Panc1 (cell line): ENCODE measurements at regions not wholly inside any gene's neighbourhood (a gene's known extent, or its start where the extent isn't known, plus 50 kb on each side); places are given as distances from the start of the nearest gene placed in this dataset.

Experiments
- REST ChIP-seq, 2 experiments: IDR thresholded peaks; 2 replicates each; pipeline ENCODE4 v1.6.1; 2011 to 2012; ENCODE audit warnings: low read depth in 2 of 2, control low read depth in 1 of 2, low read length in 1 of 2, mild to moderate bottlenecking in 1 of 2, moderate library complexity in 1 of 2; ENCODE audit not compliant: insufficient read depth in 1 of 2
- TCF7L2 ChIP-seq: IDR thresholded peaks from 2 replicates; pipeline ENCODE4 v1.6.1; 2011; ENCODE audit warnings: mild to moderate bottlenecking, low read depth, low read length, inconsistent platforms
- TF ChIP-seq, protein P1 (sequence below): fragments of 450-650 bp; IDR thresholded peaks from 2 replicates; pipeline ENCODE4 v1.5.1; 2017; ENCODE audit warnings: mild to moderate bottlenecking

DNA sequence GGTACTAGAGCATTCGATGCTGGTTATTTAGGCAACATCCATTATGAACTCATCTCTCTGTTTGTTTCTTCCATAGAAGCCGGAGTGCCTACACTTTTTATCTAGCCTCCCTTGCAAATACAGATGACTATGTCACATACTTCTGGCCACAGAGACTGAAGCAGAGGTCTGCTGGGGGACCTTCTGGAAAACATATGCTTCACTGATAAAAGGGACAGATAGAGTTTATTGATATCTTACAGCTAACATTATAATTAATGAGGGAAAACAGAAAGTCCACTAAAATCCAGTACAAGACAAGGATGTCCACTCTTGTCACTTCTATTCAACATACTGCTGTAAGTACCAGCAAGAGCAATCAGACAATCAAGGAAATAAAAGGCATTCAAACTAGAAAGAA is 104.3 kb upstream of the FAR2 start:
- TF ChIP-seq TCF7L2 (no peak), REST (IDR thresholded peaks at IDR 0.05; ENCODE audit: insufficient read depth in 1 of 2, low read depth in 2 of 2, low read length in 1 of 2) (no peak)
- TF ChIP-seq, protein P1, sequence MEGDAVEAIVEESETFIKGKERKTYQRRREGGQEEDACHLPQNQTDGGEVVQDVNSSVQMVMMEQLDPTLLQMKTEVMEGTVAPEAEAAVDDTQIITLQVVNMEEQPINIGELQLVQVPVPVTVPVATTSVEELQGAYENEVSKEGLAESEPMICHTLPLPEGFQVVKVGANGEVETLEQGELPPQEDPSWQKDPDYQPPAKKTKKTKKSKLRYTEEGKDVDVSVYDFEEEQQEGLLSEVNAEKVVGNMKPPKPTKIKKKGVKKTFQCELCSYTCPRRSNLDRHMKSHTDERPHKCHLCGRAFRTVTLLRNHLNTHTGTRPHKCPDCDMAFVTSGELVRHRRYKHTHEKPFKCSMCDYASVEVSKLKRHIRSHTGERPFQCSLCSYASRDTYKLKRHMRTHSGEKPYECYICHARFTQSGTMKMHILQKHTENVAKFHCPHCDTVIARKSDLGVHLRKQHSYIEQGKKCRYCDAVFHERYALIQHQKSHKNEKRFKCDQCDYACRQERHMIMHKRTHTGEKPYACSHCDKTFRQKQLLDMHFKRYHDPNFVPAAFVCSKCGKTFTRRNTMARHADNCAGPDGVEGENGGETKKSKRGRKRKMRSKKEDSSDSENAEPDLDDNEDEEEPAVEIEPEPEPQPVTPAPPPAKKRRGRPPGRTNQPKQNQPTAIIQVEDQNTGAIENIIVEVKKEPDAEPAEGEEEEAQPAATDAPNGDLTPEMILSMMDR = no peak
